K562 (cell line): ENCODE measurements at regions not wholly inside any gene's neighbourhood (a gene's known extent, or its start where the extent isn't known, plus 50 kb on each side); places are given as distances from the start of the nearest gene placed in this dataset.

Experiments used
- ATAC-seq: fragments of 200-7000 bp; cut with Tn5 transposase; 3 replicates; pipeline ENCODE4 v1.9.1; 2020; ENCODE audit warnings: moderate library complexity
- BruUV-seq: library from RNA; stranded (reverse); fragments of 400-500 nt; replicated peaks from 2 replicates; lab custom pipeline; 2021; lab: Mats Ljungman, UMichigan
- CTCF ChIA-PET: fragments of 300-600 bp; formaldehyde crosslinking; extraction: SDS; loops from one replicate; lab custom pipeline; 2021; ENCODE audit warnings: low intra/inter-chr PET ratio; lab: Yijun Ruan, JAX
- POLR2A ChIA-PET: fragments of 300-600, 350-650 bp; sonication (Branson Sonifier 250); formaldehyde crosslinking; extraction: SDS; loops from one replicate; lab custom pipeline; 2021; ENCODE audit warnings: antibody characterized with exemption, inconsistent platforms; lab: Yijun Ruan, JAX
- DNase-seq, 4 experiments: peaks; one replicate each; pipeline versions ENCODE4 v3.0.0 to v3.0.0-alpha.2; 2011 to 2018; ENCODE audit warnings: low spot score in 3 of 4, mixed read lengths in 3 of 4; ENCODE audit errors: extremely low read depth in 1 of 4
- FAIRE-seq: peaks from 2 replicates; lab custom pipeline; 2011; peaks lifted over from hg19 to GRCh38; lab: Jason Lieb, UNC
- H2AFZ ChIP-seq: 2 replicates; pipeline ENCODE4 v1.6.0; 2011; ENCODE audit warnings: low read depth, low read length, control low read depth, inconsistent platforms
- H3K27ac ChIP-seq: fragments of 200-600 bp; 3 replicates; pipeline ENCODE4 v1.8.0; 2011; ENCODE audit warnings: low read depth, mild to moderate bottlenecking, control low read depth, inconsistent platforms, low read length, moderate library complexity, mixed read lengths; ENCODE audit errors: extremely low read depth
- H3K27me3 ChIP-seq, 2 experiments: fragments of 300-600 bp in 1 of 2; 2 replicates in 1 of 2; 3 replicates in 1 of 2; pipeline versions ENCODE4 v1.6.0 to v1.8.0; 2011; ENCODE audit warnings: inconsistent platforms in 2 of 2, low read length in 2 of 2, mild to moderate bottlenecking in 1 of 2, mixed read lengths in 1 of 2, moderate library complexity in 1 of 2; ENCODE audit not compliant: control insufficient read depth in 2 of 2, insufficient read depth in 2 of 2
- H3K36me3 ChIP-seq: fragments of 300-600 bp; 3 replicates; pipeline ENCODE4 v1.8.0; 2011; ENCODE audit warnings: mild to moderate bottlenecking, low read length, inconsistent platforms; ENCODE audit not compliant: control insufficient read depth, insufficient read depth
- H3K4me1 ChIP-seq, 2 experiments: fragments of 200-600 bp in 1 of 2; replicated peaks in 1 of 2; 2 replicates in 1 of 2; 3 replicates in 1 of 2; pipeline versions ENCODE4 v1.5.1 to v1.8.0; 2011; ENCODE audit warnings: inconsistent platforms in 2 of 2, low read length in 2 of 2, mild to moderate bottlenecking in 1 of 2, mixed read lengths in 1 of 2, moderate library complexity in 1 of 2; ENCODE audit not compliant: control insufficient read depth in 2 of 2, insufficient read depth in 2 of 2
- H3K4me2 ChIP-seq: 2 replicates; pipeline ENCODE4 v1.6.1; 2011; ENCODE audit warnings: low read length, control low read depth, inconsistent platforms, mixed read lengths; ENCODE audit not compliant: insufficient read depth
- H3K4me3 ChIP-seq: fragments of 200-600 bp; sonication (generic), shearing (Covaris generic); 2 replicates; pipeline ENCODE4 v1.5.1; 2016; ENCODE audit warnings: control low read depth, inconsistent platforms
- H3K79me2 ChIP-seq: fragments of 200-600 bp; 3 replicates; pipeline ENCODE4 v1.8.0; 2011; ENCODE audit warnings: low read length, inconsistent platforms; ENCODE audit not compliant: control insufficient read depth, insufficient read depth
- H3K9ac ChIP-seq, 2 experiments: 2 replicates each; pipeline versions ENCODE4 v1.6.0 to v1.6.1; 2011; ENCODE audit warnings: low read depth in 2 of 2, low read length in 2 of 2, control low read depth in 1 of 2, inconsistent platforms in 1 of 2, mild to moderate bottlenecking in 1 of 2, mixed read lengths in 1 of 2; ENCODE audit not compliant: insufficient read depth in 1 of 2
- H3K9me1 ChIP-seq: one replicate; pipeline ENCODE4 v1.6.0; 2011; ENCODE audit warnings: inconsistent platforms, mild to moderate bottlenecking, low read length, moderate library complexity; ENCODE audit not compliant: control insufficient read depth, insufficient read depth
- H3K9me3 ChIP-seq: replicated peaks from 2 replicates; pipeline ENCODE4 v1.5.1; 2011; ENCODE audit warnings: low read depth, low read length, inconsistent platforms; ENCODE audit not compliant: control insufficient read depth, insufficient read depth
- H4K20me1 ChIP-seq: replicated peaks from 2 replicates; pipeline ENCODE4 v1.6.1; 2011; ENCODE audit warnings: low read length, inconsistent platforms, mixed read lengths; ENCODE audit not compliant: control insufficient read depth, insufficient read depth
- E2F6 ChIP-seq, 2 experiments: IDR thresholded peaks; 2 replicates each; pipeline ENCODE4 v1.6.1; 2011; ENCODE audit warnings: borderline replicate concordance in 1 of 2, control low read depth in 1 of 2, low read depth in 1 of 2, low read length in 1 of 2, mild to moderate bottlenecking in 1 of 2, mixed read lengths in 1 of 2, moderate library complexity in 1 of 2; ENCODE audit not compliant: insufficient read depth in 1 of 2, insufficient read length in 1 of 2, poor library complexity in 1 of 2, severe bottlenecking in 1 of 2; ENCODE audit errors: extremely low read depth in 1 of 2
- MTF1 ChIP-seq: fragments of 250-450 bp; sonication (Bioruptor Pico); IDR thresholded peaks from 2 replicates; pipeline ENCODE4 v1.9.0; 2021; ENCODE audit warnings: moderate library complexity, mild to moderate bottlenecking, inconsistent platforms, borderline replicate concordance
- RUNX1 ChIP-seq: sonication (generic); IDR thresholded peaks from 2 replicates; pipeline ENCODE4 v1.6.1; 2016; ENCODE audit warnings: antibody characterized with exemption, low read depth
- WGBS: fragments of 100-300 bp; shearing (Covaris generic); methylation state at CpG from one replicate; pipeline ENCODE4 v1.1.6; 2016; ENCODE audit warnings: low coverage, mixed read lengths; ENCODE audit not compliant: insufficient coverage; ENCODE audit errors: missing lambda C conversion rate; 5-methylcytosine and 5-hydroxymethylcytosine counted together
- in situ Hi-C: fragments of 300-500 bp; cut with MboI; formaldehyde crosslinking; loops from 4 replicates; pipeline ENCODE4 v1.15.0; 2018; ENCODE audit warnings: inconsistent platforms, mixed read lengths
- intact Hi-C: fragments of 100-400 bp; cut with micrococcal nuclease; formaldehyde crosslinking; loops from 2 replicates; pipeline ENCODE4 v1.14.2; 2022
- TF ChIP-seq, protein P1 (sequence below), 3 experiments: IDR thresholded peaks in 2 of 3; conservative IDR thresholded peaks in 1 of 3; 2 replicates each; pipeline ENCODE4 v1.5.1; 2011 to 2012; ENCODE audit warnings: low read length in 3 of 3, mild to moderate bottlenecking in 3 of 3, control low read depth in 2 of 3, improper control_type of control experiment in 1 of 3, inconsistent platforms in 1 of 3, low read depth in 1 of 3, mixed read lengths in 1 of 3, moderate library complexity in 1 of 3; ENCODE audit not compliant: insufficient read depth in 2 of 3

- FAIRE-seq = no peak
- H3K9me1 ChIP-seq = no peaks in the 10 kb centered on the region
- no peaks in the 10 kb centered on the region for H3K9me3 ChIP-seq
- H3K79me2 ChIP-seq = no peaks in the 10 kb centered on the region
- no peak overlapping the region for H3K4me2 ChIP-seq
- peaks cover 0 to 8% of the 10 kb centered on the region in 2 experiments; a peak in 2 of 5 replicates for H3K4me1 ChIP-seq
- intact Hi-C loops (no loop called here), in situ Hi-C loops (no loop called here)
- no peak overlapping the region for H3K4me3 ChIP-seq
- no peak for ATAC-seq
- POLR2A ChIA-PET = no interaction called here
- no peaks in the 10 kb centered on the region for H4K20me1 ChIP-seq
- H3K36me3 ChIP-seq = no peaks in the 10 kb centered on the region
- no peak for DNase-seq
- H3K9ac ChIP-seq = peak overlapping the region in 1 of 2 experiments; percentile 9; a peak in 1 of 4 replicates
- no peak for TF ChIP-seq RUNX1
- TF ChIP-seq E2F6 (IDR thresholded peaks at IDR 0.05; ENCODE audit: borderline replicate concordance in 1 of 2, extremely low read depth in 1 of 2, insufficient read depth in 1 of 2, insufficient read length in 1 of 2, low read depth in 1 of 2, low read length in 1 of 2, poor library complexity in 1 of 2, severe bottlenecking in 1 of 2) = peak in 1 of 2 experiments; percentile 16
- BruUV-seq = no TSS peak
- CTCF ChIA-PET = no interaction called here
- H3K27ac ChIP-seq = no peak overlapping the region
- H3K27me3 ChIP-seq = peaks cover 3 to 52% of the 10 kb centered on the region in 2 experiments
- 0% methylated on average over 13 of the region's 19 CpGs for WGBS
- H2AFZ ChIP-seq = no peak overlapping the region
Observed at GRCh38 chr10:131841131-131841660, 59.6 kb upstream of the PPP2R2D start.

DNA sequence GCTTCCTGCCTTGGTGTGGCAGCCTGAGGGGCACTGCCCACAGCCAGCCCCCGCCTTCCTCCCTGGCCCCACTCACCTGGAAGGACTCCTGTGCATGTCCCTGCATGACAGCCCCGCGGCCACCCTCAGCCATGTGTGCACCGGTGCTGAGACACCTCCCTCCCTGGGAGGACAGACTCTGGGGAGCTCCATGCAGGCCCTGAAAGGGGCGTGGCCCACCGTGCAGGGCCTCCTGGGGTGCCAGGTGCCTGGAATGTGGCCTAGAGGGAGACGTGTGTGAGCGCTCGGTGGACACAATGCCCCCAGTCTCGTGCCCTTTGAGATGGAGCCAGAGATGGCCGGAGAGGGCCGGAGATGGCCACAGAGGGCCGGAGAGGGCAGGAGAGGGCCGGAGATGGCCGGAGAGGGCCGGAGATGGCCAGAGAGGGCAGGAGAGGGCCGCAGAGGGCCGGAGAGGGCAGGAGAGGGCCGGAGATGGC, 59.1 kb upstream of the PPP2R2D start:
- POLR2A ChIA-PET = no interaction called here
- FAIRE-seq (no peak), ATAC-seq (peak; percentile 77), DNase-seq (no peak)
- H3K79me2 ChIP-seq = no peaks in the 10 kb centered on the region
- no peaks in the 10 kb centered on the region for H3K9me1 ChIP-seq
- 2% methylated on average over 8 of the region's 19 CpGs for WGBS
- no peak overlapping the region for H2AFZ ChIP-seq
- CTCF ChIA-PET = no interaction called here
- intact Hi-C loops = no loop called here
- H4K20me1 ChIP-seq = no peaks in the 10 kb centered on the region
- peak overlapping the region in 1 of 2 experiments; percentile 9; a peak in 1 of 4 replicates for H3K9ac ChIP-seq
- no peaks in the 10 kb centered on the region for H3K36me3 ChIP-seq
- H3K4me2 ChIP-seq = no peak overlapping the region
- peaks cover 0 to 11% of the 10 kb centered on the region in 2 experiments; a peak in 2 of 5 replicates for H3K4me1 ChIP-seq
- no peak overlapping the region for H3K27ac ChIP-seq
- no TSS peak for BruUV-seq
- in situ Hi-C loops = no loop called here
- peaks cover 3 to 57% of the 10 kb centered on the region in 2 experiments for H3K27me3 ChIP-seq
- no peaks in the 10 kb centered on the region for H3K9me3 ChIP-seq
- H3K4me3 ChIP-seq = no peak overlapping the region
- TF ChIP-seq, protein P1, sequence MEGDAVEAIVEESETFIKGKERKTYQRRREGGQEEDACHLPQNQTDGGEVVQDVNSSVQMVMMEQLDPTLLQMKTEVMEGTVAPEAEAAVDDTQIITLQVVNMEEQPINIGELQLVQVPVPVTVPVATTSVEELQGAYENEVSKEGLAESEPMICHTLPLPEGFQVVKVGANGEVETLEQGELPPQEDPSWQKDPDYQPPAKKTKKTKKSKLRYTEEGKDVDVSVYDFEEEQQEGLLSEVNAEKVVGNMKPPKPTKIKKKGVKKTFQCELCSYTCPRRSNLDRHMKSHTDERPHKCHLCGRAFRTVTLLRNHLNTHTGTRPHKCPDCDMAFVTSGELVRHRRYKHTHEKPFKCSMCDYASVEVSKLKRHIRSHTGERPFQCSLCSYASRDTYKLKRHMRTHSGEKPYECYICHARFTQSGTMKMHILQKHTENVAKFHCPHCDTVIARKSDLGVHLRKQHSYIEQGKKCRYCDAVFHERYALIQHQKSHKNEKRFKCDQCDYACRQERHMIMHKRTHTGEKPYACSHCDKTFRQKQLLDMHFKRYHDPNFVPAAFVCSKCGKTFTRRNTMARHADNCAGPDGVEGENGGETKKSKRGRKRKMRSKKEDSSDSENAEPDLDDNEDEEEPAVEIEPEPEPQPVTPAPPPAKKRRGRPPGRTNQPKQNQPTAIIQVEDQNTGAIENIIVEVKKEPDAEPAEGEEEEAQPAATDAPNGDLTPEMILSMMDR (IDR thresholded peaks at IDR 0.05 in 2 of 3, conservative IDR thresholded peaks at IDR 0.05 in 1 of 3; ENCODE audit: insufficient read depth in 2 of 3, low read depth in 1 of 3, low read length in 3 of 3) = peak in 1 of 3 experiments; percentile 49; a peak in 2 of 6 replicates
- no peak for TF ChIP-seq MTF1 (CRISPR knock-in tag)
